SK-N-SH treated with all-trans-retinoic acid at 6 μM for 48 hours (cell line): ENCODE measurements at regions not wholly inside any gene's neighbourhood (a gene's known extent, or its start where the extent isn't known, plus 50 kb on each side); places are given as distances from the start of the nearest gene placed in this dataset.
"Not testable (repeated sequence)": the region's sequence is repeated elsewhere in the genome, so short reads cannot be mapped to it uniquely, and the experiment has no call there.

ENCODE experiments used
- ATAC-seq: fragments of 200-7000 bp; cut with Tn5 transposase; 3 replicates; pipeline ENCODE4 v1.9.1; 2020; ENCODE audit warnings: mild to moderate bottlenecking, moderate library complexity
- BACH2 ChIP-seq: fragments of 250-450 bp; sonication (Bioruptor Pico); IDR thresholded peaks from 2 replicates; pipeline ENCODE4 v1.9.0; 2021; ENCODE audit warnings: mild to moderate bottlenecking, borderline replicate concordance
- CREB5 ChIP-seq: fragments of 250-450 bp; sonication (Bioruptor Pico); IDR thresholded peaks from 2 replicates; pipeline ENCODE4 v1.5.1; 2020; ENCODE audit warnings: low read depth, mild to moderate bottlenecking, moderate library complexity
- CSDC2 ChIP-seq: fragments of 250-450 bp; sonication (Bioruptor Pico); IDR thresholded peaks from 2 replicates; pipeline ENCODE4 v1.5.0; 2020; ENCODE audit warnings: mild to moderate bottlenecking, moderate library complexity
- ESRRG ChIP-seq: fragments of 250-450 bp; sonication (Bioruptor Pico); IDR thresholded peaks from 2 replicates; pipeline ENCODE4 v1.6.1; 2021; ENCODE audit warnings: mild to moderate bottlenecking
- ISL1 ChIP-seq: fragments of 250-450 bp; sonication (Bioruptor Pico); IDR thresholded peaks from 2 replicates; pipeline ENCODE4 v2.1.2; 2022; ENCODE audit warnings: mild to moderate bottlenecking, moderate library complexity
- OSR1 ChIP-seq: fragments of 250-450 bp; sonication (Bioruptor Pico); IDR thresholded peaks from 2 replicates; pipeline ENCODE4 v1.8.0; 2022; ENCODE audit warnings: moderate library complexity, mild to moderate bottlenecking, inconsistent platforms
- POU6F1 ChIP-seq: fragments of 250-450 bp; sonication (Bioruptor Pico); IDR thresholded peaks from 2 replicates; pipeline ENCODE4 v1.8.0; 2021; ENCODE audit warnings: low read depth, mild to moderate bottlenecking, moderate library complexity, borderline replicate concordance
- PPARA ChIP-seq: fragments of 250-450 bp; sonication (Bioruptor Pico); IDR thresholded peaks from 2 replicates; pipeline ENCODE4 v1.5.0; 2020; ENCODE audit warnings: mild to moderate bottlenecking, borderline replicate concordance
- RARB ChIP-seq: fragments of 250-450 bp; sonication (Bioruptor Pico); IDR thresholded peaks from 2 replicates; pipeline ENCODE4 v1.8.0; 2021; ENCODE audit warnings: mild to moderate bottlenecking, moderate library complexity
- SNAI2 ChIP-seq: fragments of 250-450 bp; sonication (Bioruptor Pico); IDR thresholded peaks from 2 replicates; pipeline ENCODE4 v1.5.0; 2020; ENCODE audit warnings: mild to moderate bottlenecking, moderate library complexity
- ZC3H10 ChIP-seq: fragments of 250-450 bp; sonication (Bioruptor Pico); IDR thresholded peaks from 2 replicates; pipeline ENCODE4 v1.5.1; 2021; ENCODE audit warnings: mild to moderate bottlenecking, moderate library complexity
- ZFP3 ChIP-seq: fragments of 250-450 bp; sonication (Bioruptor Pico); IDR thresholded peaks from 2 replicates; pipeline ENCODE4 v1.5.0; 2020; ENCODE audit warnings: mild to moderate bottlenecking, moderate library complexity
- ZFP30 ChIP-seq: fragments of 450-650 bp; formaldehyde crosslinking; IDR thresholded peaks from 2 replicates; pipeline ENCODE4 v1.5.0; 2022; ENCODE audit warnings: mild to moderate bottlenecking, moderate library complexity
- ZNF70 ChIP-seq: fragments of 450-650 bp; formaldehyde crosslinking; IDR thresholded peaks from 2 replicates; pipeline ENCODE4 v1.5.0; 2020; ENCODE audit warnings: mild to moderate bottlenecking, moderate library complexity
- ZNF8 ChIP-seq: fragments of 450-650 bp; formaldehyde crosslinking; IDR thresholded peaks from 2 replicates; pipeline ENCODE4 v1.5.0; 2020; ENCODE audit warnings: mild to moderate bottlenecking, moderate library complexity
- TF ChIP-seq, protein P1 (sequence below): fragments of 250-450 bp; sonication (Bioruptor Pico); IDR thresholded peaks from 2 replicates; pipeline ENCODE4 v1.5.1; 2021; ENCODE audit warnings: mild to moderate bottlenecking, moderate library complexity

- TF ChIP-seq POU6F1: no peak
- no peak for TF ChIP-seq ZNF70 (CRISPR knock-in tag)
- ATAC-seq: no peak
Observed at GRCh38 chr6:165769884-165770283, 106.8 kb upstream of the PDE10A start.

GRCh38 chr6:165769401-165769800 lies 106.4 kb upstream of the PDE10A start:
- ATAC-seq: no peak
- TF ChIP-seq PPARA (CRISPR knock-in tag): no peak
- TF ChIP-seq, all 23 proteins: peak for 0

- no peak for ATAC-seq
- no peak for TF ChIP-seq CREB5 (CRISPR knock-in tag)
- TF ChIP-seq OSR1: no peak
- TF ChIP-seq, all 23 proteins: peak for 0
Observed at GRCh38 chr6:165768961-165769360, 105.9 kb upstream of the PDE10A start.

DNA sequence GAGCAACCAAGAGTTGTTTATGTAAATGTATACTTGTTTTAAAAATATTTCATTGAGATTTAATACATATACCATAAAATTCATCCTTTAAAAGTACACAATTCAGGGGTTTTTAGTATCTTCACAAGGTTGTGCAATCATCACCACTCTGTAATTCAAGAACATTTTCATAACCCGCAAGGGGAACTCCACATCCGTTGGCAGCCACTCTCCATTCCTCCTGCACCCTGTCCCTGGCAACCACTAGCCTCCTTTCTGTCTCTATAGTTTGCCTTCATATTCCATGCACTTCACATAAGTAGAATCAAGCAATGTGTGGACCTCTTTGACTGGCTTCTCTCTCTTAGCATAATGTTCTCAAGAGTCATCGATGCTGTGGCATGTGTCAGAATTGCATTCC lies 104.2 kb upstream of the PDE10A start:
- TF ChIP-seq, protein P1, sequence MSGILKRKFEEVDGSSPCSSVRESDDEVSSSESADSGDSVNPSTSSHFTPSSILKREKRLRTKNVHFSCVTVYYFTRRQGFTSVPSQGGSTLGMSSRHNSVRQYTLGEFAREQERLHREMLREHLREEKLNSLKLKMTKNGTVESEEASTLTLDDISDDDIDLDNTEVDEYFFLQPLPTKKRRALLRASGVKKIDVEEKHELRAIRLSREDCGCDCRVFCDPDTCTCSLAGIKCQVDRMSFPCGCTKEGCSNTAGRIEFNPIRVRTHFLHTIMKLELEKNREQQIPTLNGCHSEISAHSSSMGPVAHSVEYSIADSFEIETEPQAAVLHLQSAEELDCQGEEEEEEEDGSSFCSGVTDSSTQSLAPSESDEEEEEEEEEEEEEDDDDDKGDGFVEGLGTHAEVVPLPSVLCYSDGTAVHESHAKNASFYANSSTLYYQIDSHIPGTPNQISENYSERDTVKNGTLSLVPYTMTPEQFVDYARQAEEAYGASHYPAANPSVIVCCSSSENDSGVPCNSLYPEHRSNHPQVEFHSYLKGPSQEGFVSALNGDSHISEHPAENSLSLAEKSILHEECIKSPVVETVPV (CRISPR knock-in tag): no peak
- TF ChIP-seq ESRRG: no peak

DNA sequence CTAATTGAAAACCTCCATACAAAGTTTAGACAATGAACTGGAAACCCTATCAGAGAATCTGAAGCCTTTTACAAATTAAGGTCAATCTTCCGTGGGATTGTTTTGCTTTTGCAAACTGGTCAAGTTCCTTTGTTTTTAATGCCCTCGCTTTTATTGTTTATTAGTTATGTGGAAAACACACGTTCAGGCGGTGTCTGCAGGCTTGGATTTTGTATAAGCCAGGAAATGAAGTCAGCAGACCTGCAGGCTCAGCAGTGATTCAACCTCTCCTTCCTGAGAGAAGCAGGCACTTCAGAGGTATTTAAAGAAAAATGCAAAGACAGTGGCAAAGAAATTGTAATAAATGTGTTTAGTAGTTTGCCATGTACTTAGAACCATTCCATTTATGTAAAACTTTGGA lies 103.4 kb upstream of the PDE10A start:
- no peak for ATAC-seq

More for the DNA sequence above, 104.2 kb upstream of the PDE10A start:
- ATAC-seq: no peak

DNA sequence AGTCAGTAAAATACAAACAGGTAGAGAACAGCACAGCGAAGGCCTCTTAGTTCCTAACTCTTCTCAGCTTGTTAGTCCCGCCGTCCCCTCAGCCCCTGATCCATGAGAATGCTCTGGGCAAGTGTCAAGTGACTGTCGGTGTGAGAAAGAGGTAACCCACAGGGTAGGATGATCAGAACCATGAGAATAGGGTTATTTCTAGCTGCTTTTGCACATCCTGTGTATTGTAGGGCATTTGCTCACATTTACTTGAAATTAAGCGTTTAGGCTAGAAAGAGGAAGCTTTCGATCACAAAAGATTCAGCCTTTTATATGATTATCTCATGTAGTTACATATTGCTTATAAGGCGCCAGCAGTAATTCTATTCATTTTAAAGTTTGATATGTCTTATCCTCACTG lies 103.0 kb upstream of the PDE10A start:
- no peak for ATAC-seq

More for the DNA sequence above, 103.4 kb upstream of the PDE10A start:
- TF ChIP-seq OSR1 (no peak), ESRRG (no peak), ZNF8 (CRISPR knock-in tag) (no peak), ZFP3 (CRISPR knock-in tag) (no peak), POU6F1 (no peak), BACH2 (CRISPR knock-in tag) (no peak), RARB (CRISPR knock-in tag) (no peak), ZC3H10 (CRISPR knock-in tag) (no peak), CSDC2 (CRISPR knock-in tag) (no peak), SNAI2 (CRISPR knock-in tag) (no peak), CREB5 (CRISPR knock-in tag) (no peak)

GRCh38 chr6:165765256-165765655 lies 102.2 kb upstream of the PDE10A start:
- ATAC-seq: not testable (repeated sequence)

More for the DNA sequence above, 103.0 kb upstream of the PDE10A start:
- TF ChIP-seq ZFP30 (CRISPR knock-in tag): no peak
- TF ChIP-seq OSR1: no peak
- TF ChIP-seq ESRRG: no peak
- no peak for TF ChIP-seq ZNF70 (CRISPR knock-in tag)
- TF ChIP-seq ISL1: no peak
- TF ChIP-seq ZC3H10 (CRISPR knock-in tag): no peak
